ENCODE measurements at regions not wholly inside any gene's neighbourhood (a gene's known extent, or its start where the extent isn't known, plus 50 kb on each side); places are given as distances from the start of the nearest gene placed in this dataset.

DNA sequence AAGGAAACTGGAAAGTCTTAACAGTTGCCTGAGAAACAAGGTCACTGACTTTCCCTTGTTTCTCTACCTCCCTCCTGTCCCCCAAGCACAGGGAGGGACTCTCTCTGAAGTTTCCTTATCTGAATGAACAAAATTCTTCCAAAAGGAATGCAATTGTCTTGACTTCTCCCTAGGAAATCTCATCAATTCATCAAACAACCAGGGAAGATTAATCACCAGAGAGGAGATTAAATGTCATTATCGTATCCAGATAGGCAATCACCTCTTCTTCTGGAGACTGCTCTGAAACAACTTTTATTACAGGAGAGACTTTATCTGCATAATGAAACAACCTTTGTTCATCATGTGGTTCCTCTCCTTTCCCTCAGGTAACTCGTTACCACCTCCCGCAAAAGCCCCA, 431.4 kb downstream of the SLC16A7 start (continued):
- TF ChIP-seq RAD21 (IDR thresholded peaks at IDR 0.05; ENCODE audit: low read depth) (no peak), POLR2AphosphoS5 (IDR thresholded peaks at IDR 0.05; ENCODE audit: low read depth, low read length) (no peak), SRF (IDR thresholded peaks at IDR 0.05; ENCODE audit: low read depth) (no peak), SIN3A (IDR thresholded peaks at IDR 0.05; ENCODE audit: low read depth) (no peak), ELF1 (IDR thresholded peaks at IDR 0.05; ENCODE audit: borderline replicate concordance, low read depth) (no peak), ZFX (IDR thresholded peaks at IDR 0.05) (no peak), FOSL1 (IDR thresholded peaks at IDR 0.05; ENCODE audit: low read depth) (no peak), CEBPB (IDR thresholded peaks at IDR 0.05; ENCODE audit: low read depth) (no peak), YY1 (IDR thresholded peaks at IDR 0.05; ENCODE audit: extremely low read depth, insufficient replicate concordance, low read depth, low read length) (no peak)
- TF ChIP-seq, protein P1, sequence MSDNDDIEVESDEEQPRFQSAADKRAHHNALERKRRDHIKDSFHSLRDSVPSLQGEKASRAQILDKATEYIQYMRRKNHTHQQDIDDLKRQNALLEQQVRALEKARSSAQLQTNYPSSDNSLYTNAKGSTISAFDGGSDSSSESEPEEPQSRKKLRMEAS (IDR thresholded peaks at IDR 0.05) = no peak

GRCh38 chr12:60034147-60034546, 438.3 kb downstream of the SLC16A7 start:
- Histone ChIP-seq H3K36me3 (ENCODE audit: control insufficient read depth in 1 of 2, insufficient read depth in 2 of 2, low read length in 2 of 2) (no peaks in the 10 kb centered on the region), H3K27me3 (ENCODE audit: insufficient read depth, low read length) (no peaks in the 10 kb centered on the region), H3K9me3 (ENCODE audit: control insufficient read depth in 1 of 2, insufficient read depth in 1 of 2, low read depth in 1 of 2, low read length in 2 of 2) (no peaks in the 10 kb centered on the region; a peak in 1 of 4 replicates), H3K4me1 (ENCODE audit: control insufficient read depth in 1 of 2, insufficient read depth in 2 of 2, low read length in 2 of 2) (no peaks in the 10 kb centered on the region), H3K79me2 (ENCODE audit: insufficient read depth, low read length) (no peaks in the 10 kb centered on the region), H4K20me1 (ENCODE audit: insufficient read depth) (no peaks in the 10 kb centered on the region), H3K4me2 (ENCODE audit: low read length) (no peak overlapping the region), H3K27ac (ENCODE audit: low read depth, low read length) (no peak overlapping the region), H3K4me3 (replicated peaks in 1 of 2; ENCODE audit: low read depth in 1 of 2, low read length in 2 of 2) (no peak overlapping the region), H2AFZ (ENCODE audit: low read depth, low read length, poor library complexity, severe bottlenecking) (no peak overlapping the region), H3K9ac (ENCODE audit: low read length) (no peak overlapping the region), H3K9me2 (ENCODE audit: insufficient read depth) (no peaks in the 10 kb centered on the region)
- DNase-seq (ENCODE audit: low read depth, low spot score) = no peak
- TF ChIP-seq, protein P2, sequence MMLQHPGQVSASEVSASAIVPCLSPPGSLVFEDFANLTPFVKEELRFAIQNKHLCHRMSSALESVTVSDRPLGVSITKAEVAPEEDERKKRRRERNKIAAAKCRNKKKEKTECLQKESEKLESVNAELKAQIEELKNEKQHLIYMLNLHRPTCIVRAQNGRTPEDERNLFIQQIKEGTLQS (IDR thresholded peaks at IDR 0.05) = no peak
- TF ChIP-seq, protein P3, sequence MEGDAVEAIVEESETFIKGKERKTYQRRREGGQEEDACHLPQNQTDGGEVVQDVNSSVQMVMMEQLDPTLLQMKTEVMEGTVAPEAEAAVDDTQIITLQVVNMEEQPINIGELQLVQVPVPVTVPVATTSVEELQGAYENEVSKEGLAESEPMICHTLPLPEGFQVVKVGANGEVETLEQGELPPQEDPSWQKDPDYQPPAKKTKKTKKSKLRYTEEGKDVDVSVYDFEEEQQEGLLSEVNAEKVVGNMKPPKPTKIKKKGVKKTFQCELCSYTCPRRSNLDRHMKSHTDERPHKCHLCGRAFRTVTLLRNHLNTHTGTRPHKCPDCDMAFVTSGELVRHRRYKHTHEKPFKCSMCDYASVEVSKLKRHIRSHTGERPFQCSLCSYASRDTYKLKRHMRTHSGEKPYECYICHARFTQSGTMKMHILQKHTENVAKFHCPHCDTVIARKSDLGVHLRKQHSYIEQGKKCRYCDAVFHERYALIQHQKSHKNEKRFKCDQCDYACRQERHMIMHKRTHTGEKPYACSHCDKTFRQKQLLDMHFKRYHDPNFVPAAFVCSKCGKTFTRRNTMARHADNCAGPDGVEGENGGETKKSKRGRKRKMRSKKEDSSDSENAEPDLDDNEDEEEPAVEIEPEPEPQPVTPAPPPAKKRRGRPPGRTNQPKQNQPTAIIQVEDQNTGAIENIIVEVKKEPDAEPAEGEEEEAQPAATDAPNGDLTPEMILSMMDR (IDR thresholded peaks at IDR 0.05 in 2 of 3, conservative IDR thresholded peaks at IDR 0.05 in 1 of 3; ENCODE audit: borderline replicate concordance in 1 of 3, insufficient read depth in 1 of 3, low read depth in 2 of 3, low read length in 2 of 3) = no peak
- TF ChIP-seq REST (IDR thresholded peaks at IDR 0.05; ENCODE audit: low read depth) = no peak
- no peak for TF ChIP-seq JUND (IDR thresholded peaks at IDR 0.05)
- no TSS peak for BruUV-seq (replicated peaks)
- intact Hi-C loops (cut with micrococcal nuclease) = no loop called here
- ChIA-PET CTCF (no interaction called here), POLR2A (no interaction called here), RAD21 (ENCODE audit: low non-redundant PET in 1 of 2, low total read pairs in 2 of 2, uncharacterized antibody in 2 of 2, unreplicated experiment in 2 of 2) (no interaction called here)
- ATAC-seq = no peak
